ENCODE measurements at regions not wholly inside any gene's neighbourhood (a gene's known extent, or its start where the extent isn't known, plus 50 kb on each side); places are given as distances from the start of the nearest gene placed in this dataset.

DNA sequence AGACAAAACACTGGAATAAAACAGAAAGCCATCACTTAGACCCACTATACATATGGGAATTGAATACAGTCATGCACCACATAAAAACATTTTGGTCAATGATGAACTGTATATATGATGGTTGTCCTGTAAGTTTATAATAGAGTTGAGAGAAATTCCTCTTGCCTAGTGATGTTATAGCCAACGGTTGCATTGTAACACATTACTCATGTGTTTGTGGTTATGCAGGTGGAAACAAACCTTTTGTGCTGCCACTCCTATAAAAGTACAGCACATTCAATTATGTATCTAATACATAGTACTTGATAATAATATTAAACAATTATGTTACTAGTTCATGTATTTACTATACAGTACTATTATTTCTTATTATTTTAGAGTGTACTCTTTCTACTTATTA lies 381.2 kb upstream of the MBL2 start:
- no peaks in the 10 kb centered on the region for H3K4me1 Mint-ChIP-seq (ENCODE audit: unreplicated experiment)
- no peak overlapping the region for H3K27ac Mint-ChIP-seq (ENCODE audit: unreplicated experiment)
- H3K4me3 Mint-ChIP-seq (ENCODE audit: unreplicated experiment): no peak overlapping the region
- no peaks in the 10 kb centered on the region for H3K27me3 Mint-ChIP-seq (ENCODE audit: unreplicated experiment)
- DNase-seq (ENCODE audit: low spot score): no peak
- no peaks in the 10 kb centered on the region for H3K36me3 Mint-ChIP-seq (ENCODE audit: low read depth, unreplicated experiment)
- TF ChIP-seq, protein P1, sequence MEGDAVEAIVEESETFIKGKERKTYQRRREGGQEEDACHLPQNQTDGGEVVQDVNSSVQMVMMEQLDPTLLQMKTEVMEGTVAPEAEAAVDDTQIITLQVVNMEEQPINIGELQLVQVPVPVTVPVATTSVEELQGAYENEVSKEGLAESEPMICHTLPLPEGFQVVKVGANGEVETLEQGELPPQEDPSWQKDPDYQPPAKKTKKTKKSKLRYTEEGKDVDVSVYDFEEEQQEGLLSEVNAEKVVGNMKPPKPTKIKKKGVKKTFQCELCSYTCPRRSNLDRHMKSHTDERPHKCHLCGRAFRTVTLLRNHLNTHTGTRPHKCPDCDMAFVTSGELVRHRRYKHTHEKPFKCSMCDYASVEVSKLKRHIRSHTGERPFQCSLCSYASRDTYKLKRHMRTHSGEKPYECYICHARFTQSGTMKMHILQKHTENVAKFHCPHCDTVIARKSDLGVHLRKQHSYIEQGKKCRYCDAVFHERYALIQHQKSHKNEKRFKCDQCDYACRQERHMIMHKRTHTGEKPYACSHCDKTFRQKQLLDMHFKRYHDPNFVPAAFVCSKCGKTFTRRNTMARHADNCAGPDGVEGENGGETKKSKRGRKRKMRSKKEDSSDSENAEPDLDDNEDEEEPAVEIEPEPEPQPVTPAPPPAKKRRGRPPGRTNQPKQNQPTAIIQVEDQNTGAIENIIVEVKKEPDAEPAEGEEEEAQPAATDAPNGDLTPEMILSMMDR (IDR thresholded peaks at IDR 0.05; ENCODE audit: unreplicated experiment): no peak
- H3K9me3 Mint-ChIP-seq (ENCODE audit: unreplicated experiment): no peaks in the 10 kb centered on the region

DNA sequence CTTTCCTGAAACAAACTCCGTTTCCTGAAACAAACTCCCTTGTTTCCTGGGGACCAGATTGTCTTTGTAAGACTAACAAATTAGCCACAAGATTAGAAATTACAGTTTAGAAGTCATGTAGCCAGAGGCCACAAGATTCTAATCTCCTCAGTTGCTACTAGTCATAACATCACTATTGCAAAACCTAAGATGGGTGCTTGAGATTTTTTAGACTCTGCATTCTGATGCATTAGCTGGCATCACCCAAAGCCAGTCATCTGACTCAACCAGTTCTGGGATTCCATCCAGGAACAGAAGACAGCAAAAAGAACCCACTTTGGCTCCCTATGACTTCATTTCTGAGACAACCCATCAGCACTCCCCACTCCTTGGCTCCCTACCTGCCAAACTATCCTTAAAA lies 367.9 kb upstream of the MBL2 start:
- Mint-ChIP-seq H3K27ac (ENCODE audit: unreplicated experiment) (no peak overlapping the region), H3K36me3 (ENCODE audit: low read depth, unreplicated experiment) (no peaks in the 10 kb centered on the region), H3K27me3 (ENCODE audit: unreplicated experiment) (no peaks in the 10 kb centered on the region), H3K4me3 (ENCODE audit: unreplicated experiment) (no peak overlapping the region), H3K4me1 (ENCODE audit: unreplicated experiment) (peaks cover 21% of the 10 kb centered on the region), H3K9me3 (ENCODE audit: unreplicated experiment) (no peaks in the 10 kb centered on the region)
- DNase-seq (ENCODE audit: low spot score): no peak
- TF ChIP-seq, protein P1 (IDR thresholded peaks at IDR 0.05; ENCODE audit: unreplicated experiment): no peak

DNA sequence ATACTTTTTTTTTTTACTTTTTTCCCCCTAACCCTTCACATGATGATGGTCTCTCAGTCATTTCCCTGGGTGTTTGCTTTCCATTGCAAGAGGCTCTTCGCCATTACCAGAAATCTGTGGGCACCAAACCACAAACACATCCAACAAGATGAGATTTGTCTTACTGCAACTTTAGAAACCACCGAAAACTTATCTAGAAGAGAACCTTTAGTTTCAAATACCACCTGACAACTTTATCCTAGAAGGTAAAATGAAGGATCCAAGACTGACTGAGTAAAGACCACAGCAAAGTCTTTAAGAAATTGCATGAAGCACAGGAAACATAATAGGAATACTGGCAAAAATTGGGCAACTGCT lies 363.3 kb upstream of the MBL2 start:
- TF ChIP-seq, protein P1 (IDR thresholded peaks at IDR 0.05; ENCODE audit: unreplicated experiment): no peak

DNA sequence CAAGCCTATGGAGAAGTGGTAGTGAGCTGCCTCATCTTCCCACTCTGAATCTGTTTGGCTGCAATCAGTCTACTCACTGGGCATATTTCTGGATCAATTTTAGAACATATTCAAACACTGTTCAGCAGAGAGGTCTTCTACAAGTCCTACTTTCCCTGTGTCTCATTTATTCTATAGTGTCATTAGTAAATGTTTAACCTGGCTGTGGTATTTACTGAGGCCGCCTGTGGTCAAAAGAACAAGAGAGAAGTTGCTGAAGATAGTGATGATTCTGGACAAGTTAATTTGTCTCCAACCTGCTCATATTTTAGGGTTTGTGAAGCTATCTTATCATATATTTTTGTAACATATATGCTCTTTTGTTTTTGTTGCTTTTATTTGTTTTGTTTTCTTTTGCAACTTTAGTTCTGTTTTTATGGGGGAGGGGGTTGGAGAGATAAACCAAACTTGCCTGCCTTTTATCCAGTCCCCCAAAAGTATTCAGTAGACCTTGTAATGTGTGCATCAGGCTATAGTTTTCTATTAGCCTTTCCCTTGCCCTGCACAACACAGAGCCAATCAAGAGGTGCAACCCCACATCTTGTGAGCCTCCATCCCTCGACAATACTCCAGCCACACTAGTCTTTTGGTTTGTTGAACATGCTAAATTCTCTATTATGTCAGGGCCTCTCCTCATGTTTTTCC lies 362.8 kb upstream of the MBL2 start:
- H3K27ac Mint-ChIP-seq (ENCODE audit: unreplicated experiment): no peak overlapping the region
- H3K4me3 Mint-ChIP-seq (ENCODE audit: unreplicated experiment): no peak overlapping the region
- peaks cover 19% of the 10 kb centered on the region for H3K4me1 Mint-ChIP-seq (ENCODE audit: unreplicated experiment)
- H3K27me3 Mint-ChIP-seq (ENCODE audit: unreplicated experiment): no peaks in the 10 kb centered on the region
- no peaks in the 10 kb centered on the region for H3K36me3 Mint-ChIP-seq (ENCODE audit: low read depth, unreplicated experiment)
- no peaks in the 10 kb centered on the region for H3K9me3 Mint-ChIP-seq (ENCODE audit: unreplicated experiment)
- TF ChIP-seq, protein P1 (IDR thresholded peaks at IDR 0.05; ENCODE audit: unreplicated experiment): no peak
- no peak for DNase-seq (ENCODE audit: low spot score)

More for the DNA sequence above, 363.3 kb upstream of the MBL2 start:
- Mint-ChIP-seq H3K9me3 (ENCODE audit: unreplicated experiment) (no peaks in the 10 kb centered on the region), H3K27ac (ENCODE audit: unreplicated experiment) (no peak overlapping the region), H3K4me3 (ENCODE audit: unreplicated experiment) (no peak overlapping the region), H3K36me3 (ENCODE audit: low read depth, unreplicated experiment) (no peaks in the 10 kb centered on the region), H3K27me3 (ENCODE audit: unreplicated experiment) (no peaks in the 10 kb centered on the region), H3K4me1 (ENCODE audit: unreplicated experiment) (peaks cover 21% of the 10 kb centered on the region)
- no peak for DNase-seq (ENCODE audit: low spot score)

DNA sequence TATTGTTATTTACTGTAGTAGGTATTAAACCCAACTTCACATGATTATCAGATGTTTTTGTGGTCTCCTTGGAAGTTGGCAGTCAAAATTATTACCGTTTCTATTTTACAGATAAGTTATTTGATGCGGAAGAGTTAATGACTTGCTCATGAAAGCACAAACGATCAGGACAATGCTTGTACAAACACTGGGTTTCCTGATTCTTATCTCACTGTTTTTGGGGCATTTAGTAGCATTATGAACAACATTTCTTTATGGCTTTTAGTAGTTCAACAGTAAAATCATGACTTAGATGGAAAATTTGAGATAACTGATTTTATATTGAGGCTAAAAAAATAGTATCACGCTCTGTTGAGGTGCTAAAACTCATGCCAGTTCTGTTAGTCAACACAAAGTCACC lies 361.5 kb upstream of the MBL2 start:
- TF ChIP-seq, protein P1 (IDR thresholded peaks at IDR 0.05; ENCODE audit: unreplicated experiment): no peak
- Mint-ChIP-seq H3K27me3 (ENCODE audit: unreplicated experiment) (no peaks in the 10 kb centered on the region), H3K9me3 (ENCODE audit: unreplicated experiment) (no peaks in the 10 kb centered on the region), H3K36me3 (ENCODE audit: low read depth, unreplicated experiment) (no peaks in the 10 kb centered on the region), H3K27ac (ENCODE audit: unreplicated experiment) (no peak overlapping the region), H3K4me1 (ENCODE audit: unreplicated experiment) (peaks cover 9% of the 10 kb centered on the region), H3K4me3 (ENCODE audit: unreplicated experiment) (no peak overlapping the region)
- DNase-seq (ENCODE audit: low spot score): no peak
